ENCODE measurements at regions not wholly inside any gene's neighbourhood (a gene's known extent, or its start where the extent isn't known, plus 50 kb on each side); places are given as distances from the start of the nearest gene placed in this dataset.

DNA sequence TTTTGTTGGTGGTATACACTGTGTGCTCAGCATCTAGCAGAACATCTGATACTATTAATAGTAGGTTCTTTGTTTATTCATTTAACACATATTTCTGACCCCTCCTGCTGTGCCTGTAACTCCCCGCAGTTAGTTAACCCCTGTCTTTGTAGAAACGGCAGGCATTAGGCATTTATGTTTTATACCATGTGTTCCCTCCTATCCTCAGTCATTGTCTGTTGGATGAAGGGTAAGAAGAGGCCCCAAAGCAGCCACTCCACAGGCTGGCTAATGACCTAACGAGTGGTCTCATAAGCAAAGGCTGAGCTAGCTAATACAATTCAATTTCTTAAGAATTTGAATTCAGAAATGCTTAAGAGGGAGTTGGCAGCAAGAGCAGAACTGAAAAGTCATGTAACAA lies 170.8 kb downstream of the TMX1 start:
- no peak overlapping the region for H3K4me3 ChIP-seq
- H3K9me3 ChIP-seq: no peaks in the 10 kb centered on the region
- DNase-seq (no peak), ATAC-seq (no peak)
- H3K27me3 ChIP-seq: no peaks in the 10 kb centered on the region
- TF ChIP-seq, protein P1, sequence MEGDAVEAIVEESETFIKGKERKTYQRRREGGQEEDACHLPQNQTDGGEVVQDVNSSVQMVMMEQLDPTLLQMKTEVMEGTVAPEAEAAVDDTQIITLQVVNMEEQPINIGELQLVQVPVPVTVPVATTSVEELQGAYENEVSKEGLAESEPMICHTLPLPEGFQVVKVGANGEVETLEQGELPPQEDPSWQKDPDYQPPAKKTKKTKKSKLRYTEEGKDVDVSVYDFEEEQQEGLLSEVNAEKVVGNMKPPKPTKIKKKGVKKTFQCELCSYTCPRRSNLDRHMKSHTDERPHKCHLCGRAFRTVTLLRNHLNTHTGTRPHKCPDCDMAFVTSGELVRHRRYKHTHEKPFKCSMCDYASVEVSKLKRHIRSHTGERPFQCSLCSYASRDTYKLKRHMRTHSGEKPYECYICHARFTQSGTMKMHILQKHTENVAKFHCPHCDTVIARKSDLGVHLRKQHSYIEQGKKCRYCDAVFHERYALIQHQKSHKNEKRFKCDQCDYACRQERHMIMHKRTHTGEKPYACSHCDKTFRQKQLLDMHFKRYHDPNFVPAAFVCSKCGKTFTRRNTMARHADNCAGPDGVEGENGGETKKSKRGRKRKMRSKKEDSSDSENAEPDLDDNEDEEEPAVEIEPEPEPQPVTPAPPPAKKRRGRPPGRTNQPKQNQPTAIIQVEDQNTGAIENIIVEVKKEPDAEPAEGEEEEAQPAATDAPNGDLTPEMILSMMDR (IDR thresholded peaks at IDR 0.05): no peak
- intact Hi-C loops (cut with DNase I): no loop called here
- no peaks in the 10 kb centered on the region for H3K36me3 ChIP-seq
- H3K4me1 ChIP-seq: no peaks in the 10 kb centered on the region
- no peak overlapping the region for H3K27ac ChIP-seq

DNA sequence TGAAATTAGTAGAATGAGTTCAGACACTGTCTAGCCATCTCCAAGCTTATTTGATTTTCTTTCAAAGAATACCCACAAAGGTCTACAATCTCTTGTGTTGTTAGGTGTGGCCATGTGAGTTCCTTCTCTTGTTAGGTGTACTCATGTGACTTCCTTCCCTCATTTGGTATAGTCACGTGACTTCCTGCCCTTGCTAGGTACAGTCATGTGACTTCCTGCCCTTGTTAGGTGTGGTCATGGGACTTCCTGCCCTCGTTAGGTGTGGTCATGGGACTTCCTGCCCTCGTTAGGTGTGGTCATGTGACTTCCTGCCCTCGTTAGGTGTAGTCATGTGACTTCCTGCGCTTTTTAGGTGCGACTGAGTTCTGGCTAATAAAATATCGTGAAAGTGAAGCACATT lies 179.6 kb downstream of the TMX1 start:
- no peaks in the 10 kb centered on the region for H3K27me3 ChIP-seq
- intact Hi-C loops (cut with DNase I): no loop called here
- peak overlapping the region in 1 of 2 donors; percentile 11 for H3K27ac ChIP-seq
- peaks cover 0 to 14% of the 10 kb centered on the region in 2 donors for H3K9me3 ChIP-seq
- H3K36me3 ChIP-seq: no peaks in the 10 kb centered on the region
- ATAC-seq (no peak), DNase-seq (no peak)
- H3K4me3 ChIP-seq: no peak overlapping the region
- no peaks in the 10 kb centered on the region for H3K4me1 ChIP-seq
- TF ChIP-seq, protein P1 (IDR thresholded peaks at IDR 0.05): no peak

DNA sequence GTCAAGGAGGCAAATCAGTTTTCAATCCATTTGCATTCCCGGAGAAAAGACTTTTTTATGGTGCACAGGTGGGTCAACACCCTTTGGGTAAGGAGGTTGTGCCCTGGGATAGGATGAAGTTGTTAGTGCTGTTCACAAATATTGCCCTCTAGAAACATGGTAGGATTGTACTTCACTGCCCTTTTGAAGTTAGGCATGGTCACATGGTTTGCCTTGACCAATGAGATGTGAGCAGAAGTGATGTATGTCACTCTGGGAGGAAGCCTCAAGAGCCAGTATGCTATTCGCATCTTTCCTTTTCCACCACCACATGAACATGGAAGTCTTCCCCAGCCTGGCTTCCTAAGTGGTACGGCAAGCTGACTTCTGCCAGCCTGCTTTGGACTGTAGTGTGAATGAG lies 182.7 kb downstream of the TMX1 start:
- Histone ChIP-seq H3K4me1 (no peaks in the 10 kb centered on the region), H3K4me3 (no peak overlapping the region), H3K36me3 (no peaks in the 10 kb centered on the region), H3K9me3 (peaks cover 0 to 14% of the 10 kb centered on the region in 2 donors), H3K27ac (no peak overlapping the region), H3K27me3 (no peaks in the 10 kb centered on the region)
- no peak for DNase-seq
- intact Hi-C loops (cut with DNase I): no loop called here
- no peak for ATAC-seq
- TF ChIP-seq, protein P1 (IDR thresholded peaks at IDR 0.05): no peak

DNA sequence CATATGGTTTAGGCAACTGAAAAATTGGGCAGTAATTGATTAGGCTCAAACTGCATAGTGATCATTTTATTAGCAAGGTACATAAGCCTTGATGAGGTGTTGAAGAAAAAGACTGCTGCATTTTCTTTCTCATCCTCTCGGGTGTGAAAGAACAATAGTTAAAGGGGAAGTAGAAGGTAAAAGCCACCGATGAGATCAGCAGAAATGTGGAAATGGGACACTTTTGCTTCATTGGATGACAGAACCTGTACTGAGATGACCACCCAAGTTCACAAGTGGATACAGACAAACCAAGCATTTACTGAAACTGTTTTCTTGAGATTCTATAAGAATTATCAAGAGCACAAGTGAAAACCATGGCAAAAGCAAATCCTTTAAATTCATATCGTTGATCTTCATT lies 184.0 kb downstream of the TMX1 start:
- no peaks in the 10 kb centered on the region for H3K36me3 ChIP-seq
- no peaks in the 10 kb centered on the region for H3K27me3 ChIP-seq
- ATAC-seq: no peak
- DNase-seq: no peak
- TF ChIP-seq, protein P1 (IDR thresholded peaks at IDR 0.05): no peak
- no peak overlapping the region for H3K27ac ChIP-seq
- H3K9me3 ChIP-seq: peaks cover 0 to 9% of the 10 kb centered on the region in 2 donors
- no peaks in the 10 kb centered on the region for H3K4me1 ChIP-seq
- intact Hi-C loops (cut with DNase I): no loop called here
- H3K4me3 ChIP-seq: no peak overlapping the region

DNA sequence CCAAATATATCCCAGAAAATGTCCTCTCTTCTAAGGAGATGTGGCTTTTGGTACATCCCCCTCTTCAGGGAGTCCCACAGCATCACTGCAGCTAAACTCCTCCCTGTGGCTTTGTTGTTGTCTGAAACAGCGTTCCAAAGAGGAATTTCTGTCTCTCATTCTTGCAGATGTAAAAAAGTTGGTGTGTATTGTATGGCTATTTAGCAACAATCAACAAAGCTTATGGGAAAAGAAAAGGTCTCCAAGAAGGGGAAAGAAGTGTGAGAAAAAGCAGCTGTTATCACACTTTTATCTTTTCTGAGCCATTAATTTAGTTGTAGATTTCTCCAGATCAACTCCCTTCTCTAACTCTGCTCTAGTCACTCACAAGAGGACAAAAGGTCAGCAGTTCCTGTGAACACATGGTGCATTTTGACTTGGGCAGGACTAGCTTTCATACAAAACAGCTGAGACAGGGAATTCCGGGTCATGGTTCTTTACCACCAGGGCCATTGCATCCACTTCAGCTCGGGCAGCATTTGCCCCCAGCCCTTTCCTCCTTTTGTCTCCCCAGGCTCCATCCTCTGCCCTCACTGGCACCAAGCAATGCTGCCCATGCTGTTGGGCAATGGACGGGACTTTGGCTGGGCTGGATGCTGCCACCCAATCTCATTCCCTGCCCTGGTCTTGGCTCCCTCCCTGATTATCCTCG lies 184.7 kb downstream of the TMX1 start:
- no peak for ATAC-seq
- TF ChIP-seq, protein P1 (IDR thresholded peaks at IDR 0.05): no peak
- Histone ChIP-seq H3K4me1 (no peaks in the 10 kb centered on the region), H3K27ac (no peak overlapping the region), H3K27me3 (no peaks in the 10 kb centered on the region), H3K36me3 (no peaks in the 10 kb centered on the region), H3K4me3 (no peak overlapping the region), H3K9me3 (peaks cover 0 to 2% of the 10 kb centered on the region in 2 donors)
- intact Hi-C loops (cut with DNase I): no loop called here
- DNase-seq: no peak

Measured in left lung (tissue), 4 donors.